Neuron (in vitro differentiated cells): ENCODE measurements at regions not wholly inside any gene's neighbourhood (a gene's known extent, or its start where the extent isn't known, plus 50 kb on each side); places are given as distances from the start of the nearest gene placed in this dataset.

Experiments used
- H2AFZ ChIP-seq: one replicate; pipeline ENCODE4 v1.6.1; 2013; ENCODE audit warnings: low read depth, mild to moderate bottlenecking, inconsistent platforms, low read length, moderate library complexity
- H3K27me3 ChIP-seq: one replicate; pipeline ENCODE4 v1.6.1; 2013; ENCODE audit warnings: low read length; ENCODE audit not compliant: insufficient read depth
- H3K36me3 ChIP-seq: one replicate; pipeline ENCODE4 v1.6.1; 2013; ENCODE audit warnings: low read length; ENCODE audit not compliant: insufficient read depth
- H3K4me1 ChIP-seq: one replicate; pipeline ENCODE4 v1.6.1; 2013; ENCODE audit warnings: low read length; ENCODE audit not compliant: insufficient read depth
- H3K4me3 ChIP-seq: 2 replicates; pipeline ENCODE4 v1.5.1; 2013; ENCODE audit warnings: mild to moderate bottlenecking, low read length, moderate library complexity
- H3K9me3 ChIP-seq: one replicate; pipeline ENCODE4 v1.6.1; 2013; ENCODE audit warnings: low read length

DNA sequence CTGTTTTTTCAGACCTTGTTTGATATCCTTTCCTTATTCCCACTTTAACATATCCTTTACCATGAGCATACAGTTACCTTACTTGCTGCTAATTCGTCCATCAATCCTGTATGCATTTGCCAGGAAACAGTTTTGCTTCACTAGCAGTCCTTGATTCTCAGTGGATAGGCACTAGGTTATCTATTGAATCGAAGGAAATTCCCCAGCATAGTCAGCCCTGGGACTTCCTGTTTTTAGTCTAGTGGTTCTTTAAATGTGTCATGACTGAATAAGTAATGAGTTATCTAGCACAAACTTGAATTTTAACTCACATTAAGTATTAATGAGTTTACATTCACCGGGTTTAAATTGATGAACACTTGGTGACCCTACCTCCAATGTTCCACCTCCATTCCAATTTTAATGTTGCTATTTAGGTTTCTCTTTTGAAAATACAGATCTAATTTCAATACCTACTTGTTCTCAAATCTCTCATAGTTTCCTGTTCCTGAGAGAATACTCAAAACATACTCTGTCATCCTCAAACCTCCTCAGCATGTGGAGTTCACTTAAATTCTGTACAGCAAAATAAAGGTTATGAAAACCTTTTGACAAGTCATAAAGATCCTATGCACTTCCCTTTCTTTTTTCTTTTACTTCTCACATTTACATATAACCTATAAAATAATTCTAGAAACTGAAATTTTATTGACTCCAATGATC lies 1375.1 kb upstream of the TENM4 start:
- Histone ChIP-seq H3K4me1 (no peaks in the 10 kb centered on the region), H3K4me3 (no peak overlapping the region), H2AFZ (no peak overlapping the region), H3K9me3 (no peaks in the 10 kb centered on the region), H3K36me3 (no peaks in the 10 kb centered on the region), H3K27me3 (no peaks in the 10 kb centered on the region)

DNA sequence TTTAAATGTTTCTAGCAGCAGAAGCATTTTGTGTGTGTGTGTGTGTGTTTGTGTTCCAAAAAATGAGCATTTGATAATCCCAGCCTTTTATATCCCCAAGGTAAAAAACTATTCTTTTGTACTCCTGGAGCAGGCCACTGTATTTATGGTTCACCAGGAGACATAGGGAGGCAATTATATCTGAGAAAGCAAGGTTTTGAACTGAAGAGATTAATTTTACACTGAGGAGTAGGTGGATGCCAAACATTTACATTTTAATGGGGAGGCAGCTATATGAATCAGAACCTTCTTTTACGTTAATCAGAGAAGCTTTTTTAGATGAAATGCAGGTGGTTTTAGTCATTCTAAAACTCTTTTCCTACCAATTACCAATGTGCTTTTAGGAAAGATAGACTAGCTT lies 1374.0 kb upstream of the TENM4 start:
- Histone ChIP-seq H3K4me3 (no peak overlapping the region), H3K27me3 (no peaks in the 10 kb centered on the region), H3K4me1 (no peaks in the 10 kb centered on the region), H3K36me3 (no peaks in the 10 kb centered on the region), H3K9me3 (no peaks in the 10 kb centered on the region), H2AFZ (no peak overlapping the region)

- Histone ChIP-seq H3K4me1 (no peaks in the 10 kb centered on the region), H3K9me3 (no peaks in the 10 kb centered on the region), H3K36me3 (no peaks in the 10 kb centered on the region), H3K4me3 (no peak overlapping the region), H2AFZ (no peak overlapping the region), H3K27me3 (no peaks in the 10 kb centered on the region)
Measured at GRCh38 chr11:80810695-80811094, 1369.9 kb upstream of the TENM4 start.

GRCh38 chr11:80798174-80798573 lies 1357.3 kb upstream of the TENM4 start:
- Histone ChIP-seq H3K4me3 (no peak overlapping the region), H3K36me3 (no peaks in the 10 kb centered on the region), H3K9me3 (no peaks in the 10 kb centered on the region), H3K27me3 (no peaks in the 10 kb centered on the region), H3K4me1 (peaks cover 3% of the 10 kb centered on the region), H2AFZ (peak overlapping the region; percentile 21)

GRCh38 chr11:80783561-80783960 lies 1342.7 kb upstream of the TENM4 start:
- Histone ChIP-seq H3K27me3 (no peaks in the 10 kb centered on the region), H3K4me3 (no peak overlapping the region), H3K4me1 (no peaks in the 10 kb centered on the region), H3K9me3 (no peaks in the 10 kb centered on the region), H2AFZ (no peak overlapping the region), H3K36me3 (no peaks in the 10 kb centered on the region)

DNA sequence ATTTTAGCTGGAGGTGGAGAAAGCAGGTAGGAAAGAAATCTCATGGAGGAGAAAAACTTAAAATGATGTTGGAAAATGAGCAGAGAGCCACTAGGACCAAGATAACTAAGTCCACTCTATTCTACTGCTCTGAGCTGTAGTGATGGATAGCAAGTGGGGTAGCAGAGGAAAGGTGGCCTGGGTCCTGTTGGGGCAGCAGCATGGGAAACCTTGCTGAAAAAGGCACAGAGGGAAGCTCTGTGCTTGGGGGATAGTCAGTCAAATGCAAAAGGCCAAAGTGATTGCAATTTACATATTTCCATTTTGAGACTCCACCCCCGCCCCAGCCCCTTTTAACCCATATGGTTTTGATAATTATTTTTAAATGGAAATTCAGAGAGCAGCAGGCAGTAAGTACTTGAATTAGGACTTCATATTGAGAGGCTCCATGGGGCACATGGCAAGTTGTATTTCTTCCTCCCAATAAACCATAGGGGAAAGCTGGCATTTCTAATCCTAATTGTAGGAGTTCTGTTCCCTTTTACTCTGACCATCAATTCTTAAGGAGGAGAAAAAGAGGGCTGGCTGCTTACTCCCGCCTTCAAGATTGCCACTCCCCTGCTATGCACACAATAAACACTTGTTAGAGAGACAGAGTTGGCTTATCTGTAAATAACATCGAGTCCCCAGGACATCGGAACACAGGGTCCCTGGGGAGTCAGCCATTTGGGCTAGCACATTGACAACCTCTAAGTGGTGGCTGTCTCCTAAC lies 1341.5 kb upstream of the TENM4 start:
- H3K4me3 ChIP-seq, result no peak overlapping the region
- no peaks in the 10 kb centered on the region for H3K27me3 ChIP-seq
- H3K4me1 ChIP-seq, result no peaks in the 10 kb centered on the region
- H3K9me3 ChIP-seq, result no peaks in the 10 kb centered on the region
- no peaks in the 10 kb centered on the region for H3K36me3 ChIP-seq
- H2AFZ ChIP-seq, result no peak overlapping the region

GRCh38 chr11:80779905-80780605 lies 1339.2 kb upstream of the TENM4 start:
- no peaks in the 10 kb centered on the region for H3K36me3 ChIP-seq

GRCh38 chr11:80778941-80779340 lies 1338.1 kb upstream of the TENM4 start:
- Histone ChIP-seq H3K27me3 (no peaks in the 10 kb centered on the region), H3K9me3 (no peaks in the 10 kb centered on the region), H2AFZ (no peak overlapping the region), H3K36me3 (no peaks in the 10 kb centered on the region), H3K4me3 (no peak overlapping the region), H3K4me1 (no peaks in the 10 kb centered on the region)

More at GRCh38 chr11:80779905-80780605, 1339.2 kb upstream of the TENM4 start:
- no peaks in the 10 kb centered on the region for H3K4me1 ChIP-seq
- H2AFZ ChIP-seq, result peak overlapping the region; percentile 22
- H3K27me3 ChIP-seq, result no peaks in the 10 kb centered on the region
- H3K4me3 ChIP-seq, result no peak overlapping the region
- H3K9me3 ChIP-seq, result no peaks in the 10 kb centered on the region

GRCh38 chr11:80778432-80778831 lies 1337.6 kb upstream of the TENM4 start:
- no peak overlapping the region for H3K4me3 ChIP-seq
- H3K27me3 ChIP-seq, result no peaks in the 10 kb centered on the region
- H2AFZ ChIP-seq, result no peak overlapping the region
- no peaks in the 10 kb centered on the region for H3K4me1 ChIP-seq
- no peaks in the 10 kb centered on the region for H3K9me3 ChIP-seq
- H3K36me3 ChIP-seq, result no peaks in the 10 kb centered on the region

DNA sequence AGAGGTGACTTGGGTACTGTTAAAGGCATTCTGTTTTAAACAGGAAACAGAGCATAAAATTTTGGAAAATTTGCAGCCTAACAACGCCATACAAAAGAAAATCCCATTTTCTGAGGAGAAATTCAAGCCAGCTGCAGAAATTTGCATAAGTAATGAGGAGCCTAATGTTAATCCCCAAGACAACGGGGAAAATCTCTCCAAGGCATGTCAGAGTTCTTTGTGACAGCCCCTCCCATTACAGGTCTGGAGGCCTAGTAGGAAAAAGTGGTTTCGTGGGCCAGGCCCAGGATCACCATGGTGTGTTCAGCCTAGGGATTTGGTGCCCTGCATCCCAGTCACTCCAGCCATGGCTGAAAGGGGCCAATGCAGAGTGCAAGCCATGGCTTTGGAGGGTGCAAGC lies 1333.1 kb upstream of the TENM4 start:
- Histone ChIP-seq H3K4me3 (no peak overlapping the region), H2AFZ (no peak overlapping the region), H3K4me1 (no peaks in the 10 kb centered on the region)

DNA sequence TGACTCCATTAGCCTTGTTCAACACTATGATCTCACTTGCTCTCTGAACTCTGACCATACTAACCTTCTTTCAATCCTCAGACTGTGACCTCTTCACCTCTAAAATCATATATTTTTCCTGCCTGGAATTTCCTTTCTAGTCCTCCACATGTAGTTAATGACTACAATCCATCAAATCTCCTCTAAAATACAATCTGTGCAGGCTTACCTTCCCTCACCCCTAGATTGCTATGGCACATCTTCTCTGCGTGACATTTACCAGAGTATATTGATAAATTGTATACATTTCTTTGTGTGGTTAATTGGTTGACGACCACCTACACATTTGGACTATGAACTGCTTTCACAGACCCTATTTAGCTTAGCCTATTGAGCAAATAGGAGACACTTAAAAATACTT lies 1330.2 kb upstream of the TENM4 start:
- H3K36me3 ChIP-seq, result no peaks in the 10 kb centered on the region
- no peaks in the 10 kb centered on the region for H3K9me3 ChIP-seq
- H3K27me3 ChIP-seq, result no peaks in the 10 kb centered on the region
- H3K4me1 ChIP-seq, result no peaks in the 10 kb centered on the region
- H2AFZ ChIP-seq, result no peak overlapping the region
- H3K4me3 ChIP-seq, result no peak overlapping the region

More for the DNA sequence above, 1333.1 kb upstream of the TENM4 start:
- H3K27me3 ChIP-seq, result no peaks in the 10 kb centered on the region
- H3K9me3 ChIP-seq, result no peaks in the 10 kb centered on the region
- H3K36me3 ChIP-seq, result no peaks in the 10 kb centered on the region

- no peaks in the 10 kb centered on the region for H3K36me3 ChIP-seq
- peak overlapping the region; percentile 5 for H2AFZ ChIP-seq
- H3K4me3 ChIP-seq, result no peak overlapping the region
- H3K4me1 ChIP-seq, result peaks cover 6% of the 10 kb centered on the region
- peaks cover 2% of the 10 kb centered on the region for H3K9me3 ChIP-seq
- no peaks in the 10 kb centered on the region for H3K27me3 ChIP-seq
Measured at GRCh38 chr11:80758787-80759186, 1318.0 kb upstream of the TENM4 start.

DNA sequence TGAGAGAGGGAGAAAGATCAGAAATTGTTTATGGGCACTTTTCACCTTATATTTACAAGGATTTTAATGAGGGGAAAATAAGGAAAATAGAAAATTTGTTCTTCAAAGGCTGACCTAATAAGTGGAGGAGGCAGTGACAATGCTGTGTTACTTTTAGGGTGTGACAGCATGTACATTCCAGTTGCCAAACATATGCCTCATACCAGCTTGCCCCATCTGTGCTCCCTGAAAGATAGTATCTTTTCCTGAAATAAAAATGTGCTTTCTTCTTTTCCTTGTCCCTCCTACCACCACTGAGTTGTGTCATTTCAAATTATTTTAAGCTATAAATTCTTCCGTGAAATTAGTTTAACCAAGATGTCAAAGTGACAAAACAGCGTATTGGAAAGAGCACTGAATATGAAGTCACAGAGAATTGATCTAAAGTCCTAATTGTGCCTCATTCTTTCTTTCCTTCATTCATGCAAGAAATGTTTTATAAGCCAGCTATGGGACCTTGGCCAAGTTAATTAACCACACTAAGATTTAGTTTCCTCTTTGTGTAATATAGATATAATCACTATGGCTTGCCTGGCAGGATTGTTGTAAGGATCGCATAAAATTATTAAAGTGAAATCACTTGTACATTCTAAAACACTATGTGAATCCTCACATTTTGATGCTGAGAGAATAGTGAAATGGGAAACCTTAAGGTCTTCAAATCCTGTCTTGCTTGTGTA lies 1307.5 kb upstream of the TENM4 start:
- no peaks in the 10 kb centered on the region for H3K9me3 ChIP-seq
- H3K4me3 ChIP-seq, result no peak overlapping the region
- no peaks in the 10 kb centered on the region for H3K36me3 ChIP-seq
- H3K4me1 ChIP-seq, result peaks cover 7% of the 10 kb centered on the region
- H3K27me3 ChIP-seq, result no peaks in the 10 kb centered on the region
- H2AFZ ChIP-seq, result no peak overlapping the region
